Muscle of leg (tissue), 3 donors: ENCODE measurements at regions not wholly inside any gene's neighbourhood (a gene's known extent, or its start where the extent isn't known, plus 50 kb on each side); places are given as distances from the start of the nearest gene placed in this dataset.

Source experiments
- DNase-seq: peaks from one replicate; pipeline ENCODE4 v3.0.0; 2013
- H3K27ac ChIP-seq: one replicate; pipeline ENCODE4 v1.5.1; 2013; ENCODE audit warnings: mild to moderate bottlenecking, low read length, control low read depth
- H3K27me3 ChIP-seq: one replicate; pipeline ENCODE4 v1.6.1; 2013; ENCODE audit warnings: low read length; ENCODE audit not compliant: control insufficient read depth, insufficient read depth
- H3K36me3 ChIP-seq: one replicate; pipeline ENCODE4 v1.6.1; 2013; ENCODE audit warnings: low read length; ENCODE audit not compliant: control insufficient read depth, insufficient read depth
- H3K4me1 ChIP-seq: one replicate; pipeline ENCODE4 v1.6.1; 2013; ENCODE audit warnings: low read length; ENCODE audit not compliant: control insufficient read depth, insufficient read depth
- H3K4me3 ChIP-seq: one replicate; pipeline ENCODE4 v1.5.1; 2013; ENCODE audit warnings: low read length, control low read depth
- H3K9me3 ChIP-seq: replicated peaks from 2 replicates; pipeline ENCODE4 v1.6.1; 2013; ENCODE audit warnings: low read depth, low read length; ENCODE audit not compliant: control insufficient read depth
- WGBS: methylation state at CpG from one replicate; pipeline ENCODE4 v1.1.5; 2013; ENCODE audit warnings: missing lambda C conversion rate; ENCODE audit not compliant: insufficient coverage; 5-methylcytosine and 5-hydroxymethylcytosine counted together

GRCh38 chr16:62921904-62922303 lies 885.7 kb upstream of the CDH8 start:
- no peaks in the 10 kb centered on the region for H3K9me3 ChIP-seq
- H3K27ac ChIP-seq = no peak overlapping the region
- no peaks in the 10 kb centered on the region for H3K27me3 ChIP-seq
- H3K36me3 ChIP-seq = no peaks in the 10 kb centered on the region
- WGBS = no CpG with 5 or more reads among the region's 2 CpGs
- peak; percentile 76 for DNase-seq
- peaks cover 3% of the 10 kb centered on the region for H3K4me1 ChIP-seq
- H3K4me3 ChIP-seq = no peak overlapping the region

DNA sequence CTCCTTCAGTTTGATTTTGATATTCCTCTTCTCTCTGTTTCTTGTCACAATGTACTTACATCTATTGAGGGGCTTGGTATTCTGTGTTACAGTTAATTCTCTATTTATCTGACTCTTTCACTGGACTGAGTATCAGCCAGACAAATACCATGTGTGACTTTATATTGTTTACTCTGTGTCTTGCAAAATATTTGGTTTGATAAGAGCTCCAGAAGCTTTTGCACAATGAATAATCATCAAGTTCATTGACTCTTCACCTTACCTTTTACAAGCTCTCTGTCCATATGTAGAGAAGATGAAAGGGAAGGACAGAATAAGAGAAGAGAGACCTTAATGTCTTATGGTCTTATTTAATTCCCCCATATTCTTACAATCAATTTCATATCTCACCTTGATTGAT lies 877.7 kb upstream of the CDH8 start:
- no peaks in the 10 kb centered on the region for H3K27me3 ChIP-seq
- no peak for DNase-seq

DNA sequence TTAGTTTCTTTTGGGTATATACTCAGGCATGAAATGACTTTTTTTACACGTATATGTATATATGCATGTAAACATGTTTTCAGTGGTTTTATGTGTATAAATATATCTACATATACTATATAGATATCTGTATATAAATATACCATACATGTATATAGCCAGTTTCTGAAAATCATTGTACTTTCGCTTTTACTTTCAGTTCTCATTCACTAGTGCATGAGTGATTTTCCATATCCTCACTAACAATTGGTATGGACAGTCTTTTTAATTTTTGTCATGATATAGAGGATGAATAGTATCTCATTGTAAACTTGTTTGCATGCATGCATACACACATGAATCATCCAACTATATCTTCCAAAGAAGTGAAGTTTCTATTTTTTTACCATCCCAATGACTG lies 877.1 kb upstream of the CDH8 start:
- Histone ChIP-seq H3K36me3 (no peaks in the 10 kb centered on the region), H3K27ac (no peak overlapping the region), H3K4me1 (no peaks in the 10 kb centered on the region), H3K27me3 (no peaks in the 10 kb centered on the region), H3K9me3 (no peaks in the 10 kb centered on the region), H3K4me3 (no peak overlapping the region)
- WGBS = no CpG with 5 or more reads among the region's 2 CpGs
- no peak for DNase-seq

More for the DNA sequence above, 877.7 kb upstream of the CDH8 start:
- Histone ChIP-seq H3K4me1 (no peaks in the 10 kb centered on the region), H3K36me3 (no peaks in the 10 kb centered on the region), H3K4me3 (no peak overlapping the region), H3K9me3 (no peaks in the 10 kb centered on the region), H3K27ac (no peak overlapping the region)

DNA sequence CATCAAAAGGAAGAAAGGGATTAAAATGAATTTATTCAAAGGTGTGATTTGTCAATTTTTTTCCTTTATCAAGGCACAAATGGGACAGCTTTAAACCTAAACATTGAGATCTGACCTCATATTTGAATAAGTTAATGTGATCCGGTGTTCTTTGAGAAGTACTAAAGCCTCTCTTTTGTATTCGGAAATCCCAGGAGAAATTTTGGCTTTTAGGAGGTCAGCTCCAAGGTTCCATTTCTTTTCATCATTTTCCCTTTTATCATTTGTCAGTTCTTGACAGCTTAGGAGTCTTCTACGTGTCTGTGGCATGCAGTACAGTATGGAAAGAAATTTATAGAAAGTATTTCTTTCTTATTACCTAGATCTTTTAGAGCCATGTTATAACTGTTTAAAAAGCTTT lies 873.4 kb upstream of the CDH8 start:
- DNase-seq = no peak
- no peaks in the 10 kb centered on the region for H3K36me3 ChIP-seq
- H3K9me3 ChIP-seq = no peaks in the 10 kb centered on the region
- no peak overlapping the region for H3K4me3 ChIP-seq
- no peak overlapping the region for H3K27ac ChIP-seq
- no peaks in the 10 kb centered on the region for H3K27me3 ChIP-seq
- H3K4me1 ChIP-seq = no peaks in the 10 kb centered on the region
- WGBS = no CpG with 5 or more reads among the region's 3 CpGs

- H3K4me3 ChIP-seq = no peak overlapping the region
- no peak for DNase-seq
- WGBS = no CpG with 5 or more reads among the region's 1 CpG
- H3K36me3 ChIP-seq = no peaks in the 10 kb centered on the region
- H3K27ac ChIP-seq = no peak overlapping the region
- H3K4me1 ChIP-seq = no peaks in the 10 kb centered on the region
- no peaks in the 10 kb centered on the region for H3K27me3 ChIP-seq
- no peaks in the 10 kb centered on the region for H3K9me3 ChIP-seq
Measured at GRCh38 chr16:62907562-62907961, 871.3 kb upstream of the CDH8 start.

DNA sequence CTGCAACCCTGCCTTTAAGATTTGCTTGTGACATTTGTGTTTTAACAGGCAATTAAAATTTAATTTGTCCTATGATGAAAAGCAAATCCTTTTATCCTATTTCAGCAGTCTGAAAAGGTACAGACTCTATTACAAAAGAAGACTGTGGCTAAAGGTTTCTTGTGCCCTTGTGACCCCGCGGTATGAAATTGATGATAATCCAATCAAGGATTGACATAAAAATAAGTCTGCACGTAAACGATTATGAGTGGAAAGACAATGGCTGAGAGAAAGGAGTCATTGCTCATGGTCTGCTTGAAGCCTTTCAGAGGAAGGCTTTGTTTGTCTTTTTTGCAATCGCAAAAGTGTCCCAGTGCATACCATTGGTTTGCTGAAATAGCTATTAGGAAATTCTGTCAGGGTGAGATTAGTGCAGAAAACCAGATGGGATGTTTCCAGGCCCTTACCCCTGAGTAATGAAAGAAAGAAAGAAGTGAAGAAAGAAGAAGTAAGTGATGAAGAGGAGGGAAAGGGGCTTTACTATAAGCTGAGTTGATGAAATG lies 867.8 kb upstream of the CDH8 start:
- H3K27ac ChIP-seq = no peak overlapping the region
- 78% methylated on average over 5 of the region's 5 CpGs for WGBS
- DNase-seq = no peak
- H3K9me3 ChIP-seq = no peaks in the 10 kb centered on the region
- H3K4me3 ChIP-seq = no peak overlapping the region
- no peaks in the 10 kb centered on the region for H3K4me1 ChIP-seq
- H3K27me3 ChIP-seq = no peaks in the 10 kb centered on the region
- H3K36me3 ChIP-seq = no peaks in the 10 kb centered on the region

DNA sequence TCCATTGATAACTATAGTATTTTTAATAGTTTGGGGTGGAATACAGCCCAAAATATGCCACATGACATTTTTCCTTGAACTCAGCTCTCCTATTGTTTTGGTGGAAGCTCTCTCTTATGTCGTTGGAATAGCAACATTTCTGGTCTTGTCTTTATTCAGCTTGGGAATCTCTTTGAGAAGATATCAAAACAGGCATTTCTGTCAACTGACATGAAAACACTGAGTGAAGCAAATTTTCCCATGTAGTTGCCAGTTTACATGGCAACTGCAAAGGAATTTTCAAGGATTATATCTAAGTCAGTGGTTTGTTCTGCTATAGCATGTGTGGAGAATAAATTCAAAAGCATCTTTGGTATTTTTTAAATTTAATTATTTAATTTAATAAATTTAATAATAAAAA lies 863.5 kb upstream of the CDH8 start:
- H3K27ac ChIP-seq = no peak overlapping the region
- DNase-seq = no peak
- no CpG with 5 or more reads among the region's 1 CpG for WGBS
- no peak overlapping the region for H3K4me3 ChIP-seq
- H3K36me3 ChIP-seq = no peaks in the 10 kb centered on the region
- H3K9me3 ChIP-seq = no peaks in the 10 kb centered on the region
- H3K27me3 ChIP-seq = no peaks in the 10 kb centered on the region
- no peaks in the 10 kb centered on the region for H3K4me1 ChIP-seq

- Histone ChIP-seq H3K9me3 (peaks cover 2% of the 10 kb centered on the region), H3K4me3 (no peak overlapping the region), H3K36me3 (no peaks in the 10 kb centered on the region), H3K4me1 (no peaks in the 10 kb centered on the region), H3K27ac (no peak overlapping the region), H3K27me3 (no peaks in the 10 kb centered on the region)
- WGBS = no CpG with 5 or more reads among the region's 2 CpGs
- DNase-seq = no peak
Measured at GRCh38 chr16:62889097-62889496, 852.9 kb upstream of the CDH8 start.

- DNase-seq = no peak
- no peak overlapping the region for H3K4me3 ChIP-seq
- H3K9me3 ChIP-seq = no peaks in the 10 kb centered on the region
- no peak overlapping the region for H3K27ac ChIP-seq
- H3K36me3 ChIP-seq = no peaks in the 10 kb centered on the region
- WGBS = no CpG with 5 or more reads among the region's 5 CpGs
- H3K27me3 ChIP-seq = no peaks in the 10 kb centered on the region
- no peaks in the 10 kb centered on the region for H3K4me1 ChIP-seq
Measured at GRCh38 chr16:62883509-62883908, 847.3 kb upstream of the CDH8 start.

DNA sequence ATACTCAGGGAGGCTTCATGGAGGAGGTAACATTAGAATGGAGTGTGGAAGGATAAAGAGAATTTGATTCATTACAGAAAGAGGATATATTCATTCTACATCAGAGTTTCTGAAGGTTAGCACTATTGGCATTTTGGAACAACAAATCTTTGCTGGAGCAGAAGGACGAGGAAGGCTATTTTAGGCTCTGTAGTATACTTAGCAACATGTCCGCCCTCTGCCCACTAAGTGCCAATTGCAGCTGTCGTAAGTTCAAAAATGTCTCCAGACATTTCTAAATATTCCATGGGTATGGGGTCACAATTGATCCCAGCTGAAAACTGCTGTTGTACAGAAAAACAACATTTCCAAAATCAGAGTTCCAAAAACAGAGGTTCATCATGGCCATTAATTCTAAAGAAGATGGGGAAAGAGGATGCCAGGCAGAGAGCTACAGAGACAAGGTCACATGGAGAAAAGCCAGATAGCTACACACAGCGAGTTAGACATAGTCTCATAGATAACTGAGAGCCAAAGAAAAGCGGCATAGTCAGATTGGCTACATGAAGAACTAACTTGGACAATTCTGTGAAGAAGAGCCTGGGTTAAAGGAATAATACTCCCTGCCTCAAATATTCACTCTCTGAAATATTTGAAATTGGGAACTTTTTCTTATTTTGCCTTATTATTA lies 846.4 kb upstream of the CDH8 start:
- Histone ChIP-seq H3K36me3 (no peaks in the 10 kb centered on the region), H3K27me3 (no peaks in the 10 kb centered on the region), H3K9me3 (no peaks in the 10 kb centered on the region), H3K4me1 (no peaks in the 10 kb centered on the region), H3K4me3 (no peak overlapping the region), H3K27ac (no peak overlapping the region)
- WGBS = 86% methylated on average over 1 of the region's 5 CpGs
- DNase-seq = no peak

- Histone ChIP-seq H3K27ac (no peak overlapping the region), H3K27me3 (no peaks in the 10 kb centered on the region), H3K9me3 (no peaks in the 10 kb centered on the region), H3K36me3 (no peaks in the 10 kb centered on the region), H3K4me3 (no peak overlapping the region), H3K4me1 (no peaks in the 10 kb centered on the region)
- DNase-seq = no peak
- WGBS = 82% methylated on average over 1 of the region's 1 CpG
Measured at GRCh38 chr16:62876133-62876532, 839.9 kb upstream of the CDH8 start.
